ENCODE measurements at regions not wholly inside any gene's neighbourhood (a gene's known extent, or its start where the extent isn't known, plus 50 kb on each side); places are given as distances from the start of the nearest gene placed in this dataset.

DNA sequence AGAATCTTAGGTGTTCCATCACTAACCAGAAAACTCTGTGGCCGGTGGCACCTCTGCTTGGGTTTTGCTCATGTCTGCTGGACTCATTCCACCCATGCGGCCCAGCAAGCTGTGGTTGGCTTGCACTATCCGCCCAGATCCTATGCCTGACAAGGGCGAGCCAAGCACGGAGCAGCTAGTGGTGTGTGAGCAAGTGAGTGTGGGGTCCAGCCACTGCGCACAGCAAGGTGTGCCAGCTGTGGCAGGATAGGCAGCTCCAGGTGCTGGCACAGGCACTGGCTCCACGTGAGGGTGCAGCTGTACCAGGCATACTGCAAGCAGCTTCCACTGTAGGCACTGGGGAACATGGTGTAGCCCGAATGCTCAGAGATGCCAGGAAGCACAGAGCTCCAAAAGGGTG is 813.7 kb upstream of the CNTN5 start:
- H3K4me3 Mint-ChIP-seq: no peak overlapping the region
- no peaks in the 10 kb centered on the region for H3K9me3 Mint-ChIP-seq (ENCODE audit: insufficient read depth)
- no peaks in the 10 kb centered on the region for H3K79me2 ChIP-seq (ENCODE audit: control insufficient read depth, insufficient read depth, low read length)
- H3K27me3 Mint-ChIP-seq: no peaks in the 10 kb centered on the region
- no peaks in the 10 kb centered on the region for H3K36me3 ChIP-seq (replicated peaks in 1 of 2; ENCODE audit: control extremely low read depth in 1 of 2, control insufficient read depth in 1 of 2, extremely low read depth in 1 of 2, insufficient read depth in 2 of 2, low read length in 1 of 2)
- H2AFZ ChIP-seq (ENCODE audit: insufficient read depth, low read depth, low read length, poor library complexity, severe bottlenecking): no peak overlapping the region
- no peak for DNase-seq
- intact Hi-C loops (cut with micrococcal nuclease): no loop called here
- no peaks in the 10 kb centered on the region for H3K27me3 ChIP-seq (replicated peaks in 1 of 4; ENCODE audit: control extremely low read depth in 1 of 4, control insufficient read depth in 3 of 4, insufficient read depth in 4 of 4, low read length in 3 of 4)
- H3K4me1 Mint-ChIP-seq: no peaks in the 10 kb centered on the region
- H3K4me3 ChIP-seq (ENCODE audit: control extremely low read depth in 1 of 5, extremely low read depth in 1 of 5, insufficient read depth in 1 of 5, low read depth in 2 of 5, low read length in 4 of 5): no peak overlapping the region
- TF ChIP-seq, protein P1, sequence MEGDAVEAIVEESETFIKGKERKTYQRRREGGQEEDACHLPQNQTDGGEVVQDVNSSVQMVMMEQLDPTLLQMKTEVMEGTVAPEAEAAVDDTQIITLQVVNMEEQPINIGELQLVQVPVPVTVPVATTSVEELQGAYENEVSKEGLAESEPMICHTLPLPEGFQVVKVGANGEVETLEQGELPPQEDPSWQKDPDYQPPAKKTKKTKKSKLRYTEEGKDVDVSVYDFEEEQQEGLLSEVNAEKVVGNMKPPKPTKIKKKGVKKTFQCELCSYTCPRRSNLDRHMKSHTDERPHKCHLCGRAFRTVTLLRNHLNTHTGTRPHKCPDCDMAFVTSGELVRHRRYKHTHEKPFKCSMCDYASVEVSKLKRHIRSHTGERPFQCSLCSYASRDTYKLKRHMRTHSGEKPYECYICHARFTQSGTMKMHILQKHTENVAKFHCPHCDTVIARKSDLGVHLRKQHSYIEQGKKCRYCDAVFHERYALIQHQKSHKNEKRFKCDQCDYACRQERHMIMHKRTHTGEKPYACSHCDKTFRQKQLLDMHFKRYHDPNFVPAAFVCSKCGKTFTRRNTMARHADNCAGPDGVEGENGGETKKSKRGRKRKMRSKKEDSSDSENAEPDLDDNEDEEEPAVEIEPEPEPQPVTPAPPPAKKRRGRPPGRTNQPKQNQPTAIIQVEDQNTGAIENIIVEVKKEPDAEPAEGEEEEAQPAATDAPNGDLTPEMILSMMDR (IDR thresholded peaks at IDR 0.05): no peak
- no peak for TF ChIP-seq EZH2 (IDR thresholded peaks at IDR 0.05; ENCODE audit: borderline replicate concordance, insufficient read depth, low read depth, low read length, poor library complexity, severe bottlenecking)
- H3K9ac ChIP-seq (ENCODE audit: low read length): no peak overlapping the region
- ATAC-seq (ENCODE audit: low read depth): no peak
- no peak overlapping the region for H3K27ac ChIP-seq (ENCODE audit: low read length in 2 of 2)
- ChIA-PET CTCF (no interaction called here), POLR2A (no interaction called here)
- no peak overlapping the region for H3K4me2 ChIP-seq (replicated peaks; ENCODE audit: low read depth, low read length, poor library complexity, severe bottlenecking)
- 92% methylated on average over 7 of the region's 8 CpGs for WGBS (ENCODE audit: insufficient coverage)
- H3K9me3 ChIP-seq (ENCODE audit: control extremely low read depth in 1 of 3, control insufficient read depth in 2 of 3, insufficient read depth in 1 of 3, low read length in 2 of 3): peaks cover 0 to 19% (median 0%) of the 10 kb centered on the region in 3 donors
- H4K20me1 ChIP-seq (ENCODE audit: control insufficient read depth, insufficient read depth, low read length, poor library complexity, severe bottlenecking): no peaks in the 10 kb centered on the region
- H3K4me1 ChIP-seq (ENCODE audit: control insufficient read depth in 2 of 2, insufficient read depth in 2 of 2, low read length in 2 of 2): no peaks in the 10 kb centered on the region
- no peak overlapping the region for H3K27ac Mint-ChIP-seq

DNA sequence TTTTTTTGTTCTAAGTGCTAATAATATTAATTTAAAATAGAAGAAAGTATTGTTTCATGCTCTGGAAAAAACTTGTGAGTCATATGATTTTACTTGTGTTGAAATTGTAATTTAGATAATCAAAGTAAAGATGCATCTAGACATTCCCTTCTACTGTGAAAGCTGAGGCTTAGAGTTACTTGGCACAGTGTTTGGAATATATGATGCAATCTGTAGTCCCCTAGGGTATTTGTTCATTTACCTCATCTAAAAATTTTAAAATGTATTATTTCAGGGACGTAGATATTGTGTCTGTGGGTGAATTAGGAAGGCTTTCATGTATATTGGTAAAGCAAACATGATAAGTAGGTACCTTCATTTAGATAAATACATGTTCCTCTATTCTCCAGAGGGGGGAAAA is 793.5 kb upstream of the CNTN5 start:
- TF ChIP-seq EZH2 (IDR thresholded peaks at IDR 0.05; ENCODE audit: borderline replicate concordance, insufficient read depth, low read depth, low read length, poor library complexity, severe bottlenecking): no peak
- TF ChIP-seq, protein P1 (IDR thresholded peaks at IDR 0.05): no peak
- Histone ChIP-seq H2AFZ (ENCODE audit: insufficient read depth, low read depth, low read length, poor library complexity, severe bottlenecking) (no peak overlapping the region), H3K4me3 (ENCODE audit: control extremely low read depth in 1 of 5, extremely low read depth in 1 of 5, insufficient read depth in 1 of 5, low read depth in 2 of 5, low read length in 4 of 5) (no peak overlapping the region), H3K9ac (ENCODE audit: low read length) (no peak overlapping the region), H3K27me3 (replicated peaks in 1 of 4; ENCODE audit: control extremely low read depth in 1 of 4, control insufficient read depth in 3 of 4, insufficient read depth in 4 of 4, low read length in 3 of 4) (no peaks in the 10 kb centered on the region), H3K36me3 (replicated peaks in 1 of 2; ENCODE audit: control extremely low read depth in 1 of 2, control insufficient read depth in 1 of 2, extremely low read depth in 1 of 2, insufficient read depth in 2 of 2, low read length in 1 of 2) (no peaks in the 10 kb centered on the region), H3K4me1 (ENCODE audit: control insufficient read depth in 2 of 2, insufficient read depth in 2 of 2, low read length in 2 of 2) (no peaks in the 10 kb centered on the region), H3K9me3 (ENCODE audit: control extremely low read depth in 1 of 3, control insufficient read depth in 2 of 3, insufficient read depth in 1 of 3, low read length in 2 of 3) (no peaks in the 10 kb centered on the region), H3K27ac (ENCODE audit: low read length in 2 of 2) (no peak overlapping the region), H3K4me2 (replicated peaks; ENCODE audit: low read depth, low read length, poor library complexity, severe bottlenecking) (no peak overlapping the region), H4K20me1 (ENCODE audit: control insufficient read depth, insufficient read depth, low read length, poor library complexity, severe bottlenecking) (no peaks in the 10 kb centered on the region), H3K79me2 (ENCODE audit: control insufficient read depth, insufficient read depth, low read length) (no peaks in the 10 kb centered on the region)
- ATAC-seq (ENCODE audit: low read depth) (no peak), DNase-seq (no peak)
- Mint-ChIP-seq H3K27ac (no peak overlapping the region), H3K27me3 (no peaks in the 10 kb centered on the region), H3K4me1 (no peaks in the 10 kb centered on the region), H3K4me3 (no peak overlapping the region), H3K9me3 (ENCODE audit: insufficient read depth) (peaks cover 3% of the 10 kb centered on the region)
- ChIA-PET CTCF (no interaction called here), POLR2A (no interaction called here)
- no CpG with 5 or more reads among the region's 1 CpG for WGBS (ENCODE audit: insufficient coverage)
- intact Hi-C loops (cut with micrococcal nuclease): no loop called here
